ENCODE measurements at regions not wholly inside any gene's neighbourhood (a gene's known extent, or its start where the extent isn't known, plus 50 kb on each side); places are given as distances from the start of the nearest gene placed in this dataset.
A peak's percentile ranks its signal among the peaks of the same experiment; 100 is the strongest.

DNA sequence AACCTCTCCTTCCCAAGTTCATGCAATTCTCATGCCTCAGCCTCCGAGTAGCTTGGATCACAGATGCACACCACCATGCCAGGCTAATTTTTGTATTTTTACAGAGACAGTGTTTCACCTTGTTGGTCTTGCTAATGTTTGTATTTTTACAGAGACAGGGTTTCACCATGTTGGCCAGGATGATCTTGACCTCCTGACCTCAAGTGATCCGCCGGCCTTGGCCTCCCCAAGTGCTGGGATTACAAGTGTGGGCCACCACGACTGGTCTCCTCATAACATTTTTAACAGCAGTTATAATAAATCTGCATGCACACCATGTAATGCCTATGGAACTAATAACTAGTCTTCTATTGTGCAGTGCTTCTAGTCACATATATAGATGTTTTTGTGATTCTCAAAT is 123.8 kb upstream of the VKORC1L1 start:
- Histone ChIP-seq H3K36me3 (ENCODE audit: insufficient read depth, low read length) (no peaks in the 10 kb centered on the region), H3K4me3 (ENCODE audit: low read length) (peak overlapping the region; percentile 93), H3K79me2 (replicated peaks; ENCODE audit: insufficient read depth, low read length) (peaks cover 21% of the 10 kb centered on the region), H3K27me3 (ENCODE audit: insufficient read depth, low read depth, low read length) (no peaks in the 10 kb centered on the region), H3K9ac (ENCODE audit: low read length) (no peak overlapping the region), H3K4me2 (ENCODE audit: low read length) (no peak overlapping the region), H3K27ac (ENCODE audit: low read length) (no peak overlapping the region), H4K20me1 (ENCODE audit: insufficient read depth) (no peaks in the 10 kb centered on the region), H2AFZ (ENCODE audit: low read depth, low read length) (no peak overlapping the region), H3K9me3 (ENCODE audit: low read length) (no peaks in the 10 kb centered on the region), H3K9me2 (ENCODE audit: insufficient read depth, low read length) (no peaks in the 10 kb centered on the region), H3F3A (ENCODE audit: insufficient read depth, low read length, poor library complexity, severe bottlenecking) (no peaks in the 10 kb centered on the region)
- no peak for TF ChIP-seq EZH2 (IDR thresholded peaks at IDR 0.05; ENCODE audit: borderline replicate concordance, insufficient read depth, low read length, poor library complexity, severe bottlenecking)
- no peak for TF ChIP-seq RAD21 (conservative IDR thresholded peaks at IDR 0.05)
- TF ChIP-seq, protein P1, sequence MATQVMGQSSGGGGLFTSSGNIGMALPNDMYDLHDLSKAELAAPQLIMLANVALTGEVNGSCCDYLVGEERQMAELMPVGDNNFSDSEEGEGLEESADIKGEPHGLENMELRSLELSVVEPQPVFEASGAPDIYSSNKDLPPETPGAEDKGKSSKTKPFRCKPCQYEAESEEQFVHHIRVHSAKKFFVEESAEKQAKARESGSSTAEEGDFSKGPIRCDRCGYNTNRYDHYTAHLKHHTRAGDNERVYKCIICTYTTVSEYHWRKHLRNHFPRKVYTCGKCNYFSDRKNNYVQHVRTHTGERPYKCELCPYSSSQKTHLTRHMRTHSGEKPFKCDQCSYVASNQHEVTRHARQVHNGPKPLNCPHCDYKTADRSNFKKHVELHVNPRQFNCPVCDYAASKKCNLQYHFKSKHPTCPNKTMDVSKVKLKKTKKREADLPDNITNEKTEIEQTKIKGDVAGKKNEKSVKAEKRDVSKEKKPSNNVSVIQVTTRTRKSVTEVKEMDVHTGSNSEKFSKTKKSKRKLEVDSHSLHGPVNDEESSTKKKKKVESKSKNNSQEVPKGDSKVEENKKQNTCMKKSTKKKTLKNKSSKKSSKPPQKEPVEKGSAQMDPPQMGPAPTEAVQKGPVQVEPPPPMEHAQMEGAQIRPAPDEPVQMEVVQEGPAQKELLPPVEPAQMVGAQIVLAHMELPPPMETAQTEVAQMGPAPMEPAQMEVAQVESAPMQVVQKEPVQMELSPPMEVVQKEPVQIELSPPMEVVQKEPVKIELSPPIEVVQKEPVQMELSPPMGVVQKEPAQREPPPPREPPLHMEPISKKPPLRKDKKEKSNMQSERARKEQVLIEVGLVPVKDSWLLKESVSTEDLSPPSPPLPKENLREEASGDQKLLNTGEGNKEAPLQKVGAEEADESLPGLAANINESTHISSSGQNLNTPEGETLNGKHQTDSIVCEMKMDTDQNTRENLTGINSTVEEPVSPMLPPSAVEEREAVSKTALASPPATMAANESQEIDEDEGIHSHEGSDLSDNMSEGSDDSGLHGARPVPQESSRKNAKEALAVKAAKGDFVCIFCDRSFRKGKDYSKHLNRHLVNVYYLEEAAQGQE (IDR thresholded peaks at IDR 0.05; ENCODE audit: borderline replicate concordance): no peak
- no peak for TF ChIP-seq TAF1 (IDR thresholded peaks at IDR 0.05; ENCODE audit: low read depth)
- no peak for TF ChIP-seq SMC3 (conservative IDR thresholded peaks at IDR 0.05; ENCODE audit: poor library complexity)
- no peak for TF ChIP-seq EP300 (conservative IDR thresholded peaks at IDR 0.05; ENCODE audit: poor library complexity, severe bottlenecking)
- no peak for TF ChIP-seq POLR2AphosphoS5 (IDR thresholded peaks at IDR 0.05)
- no peak for TF ChIP-seq MXI1 (conservative IDR thresholded peaks at IDR 0.05; ENCODE audit: poor library complexity, severe bottlenecking)
- TF ChIP-seq CTCF (IDR thresholded peaks at IDR 0.05; ENCODE audit: poor library complexity, severe bottlenecking): no peak

DNA sequence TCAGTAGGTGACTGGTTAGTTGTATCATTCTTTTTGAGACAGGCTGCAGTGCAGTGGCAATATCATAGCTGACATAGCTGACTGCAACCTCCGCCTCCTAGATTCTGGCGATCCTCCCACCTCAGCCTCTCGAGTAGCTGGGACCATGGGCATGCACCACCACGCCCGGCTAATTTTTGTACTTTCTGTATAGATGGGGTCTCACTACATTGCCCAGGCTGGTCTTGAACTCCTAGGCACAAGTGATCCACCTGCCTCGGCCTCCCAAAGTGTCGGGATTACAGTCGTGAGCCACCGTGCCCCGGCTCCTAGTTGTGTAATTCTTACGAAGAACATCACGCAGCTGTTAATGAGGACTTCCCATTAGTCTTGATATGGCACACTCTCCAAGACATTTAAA is 123.4 kb upstream of the VKORC1L1 start:
- no peaks in the 10 kb centered on the region for H3F3A ChIP-seq (ENCODE audit: insufficient read depth, low read length, poor library complexity, severe bottlenecking)
- no peak overlapping the region for H3K9ac ChIP-seq (ENCODE audit: low read length)
- H3K9me2 ChIP-seq (ENCODE audit: insufficient read depth, low read length): no peaks in the 10 kb centered on the region
- no peak overlapping the region for H2AFZ ChIP-seq (ENCODE audit: low read depth, low read length)
- no peak overlapping the region for H3K27ac ChIP-seq (ENCODE audit: low read length)
- no peaks in the 10 kb centered on the region for H3K27me3 ChIP-seq (ENCODE audit: insufficient read depth, low read depth, low read length)
- H3K79me2 ChIP-seq (replicated peaks; ENCODE audit: insufficient read depth, low read length): peaks cover 21% of the 10 kb centered on the region
- H4K20me1 ChIP-seq (ENCODE audit: insufficient read depth): no peaks in the 10 kb centered on the region
- H3K4me2 ChIP-seq (ENCODE audit: low read length): peak overlapping the region; percentile 85
- peak overlapping the region; percentile 93 for H3K4me3 ChIP-seq (ENCODE audit: low read length)
- no peaks in the 10 kb centered on the region for H3K9me3 ChIP-seq (ENCODE audit: low read length)
- no peaks in the 10 kb centered on the region for H3K36me3 ChIP-seq (ENCODE audit: insufficient read depth, low read length)
- TF ChIP-seq EP300 (conservative IDR thresholded peaks at IDR 0.05; ENCODE audit: poor library complexity, severe bottlenecking) (no peak), RAD21 (conservative IDR thresholded peaks at IDR 0.05) (no peak), SMC3 (conservative IDR thresholded peaks at IDR 0.05; ENCODE audit: poor library complexity) (no peak), POLR2AphosphoS5 (IDR thresholded peaks at IDR 0.05) (no peak), EZH2 (IDR thresholded peaks at IDR 0.05; ENCODE audit: borderline replicate concordance, insufficient read depth, low read length, poor library complexity, severe bottlenecking) (no peak), TAF1 (IDR thresholded peaks at IDR 0.05; ENCODE audit: low read depth) (no peak), MXI1 (conservative IDR thresholded peaks at IDR 0.05; ENCODE audit: poor library complexity, severe bottlenecking) (no peak), CTCF (IDR thresholded peaks at IDR 0.05; ENCODE audit: poor library complexity, severe bottlenecking) (no peak)
- TF ChIP-seq, protein P1 (IDR thresholded peaks at IDR 0.05; ENCODE audit: borderline replicate concordance): no peak

Measured in neural cell (in vitro differentiated cells).